ENCODE measurements at regions not wholly inside any gene's neighbourhood (a gene's known extent, or its start where the extent isn't known, plus 50 kb on each side); places are given as distances from the start of the nearest gene placed in this dataset.

DNA sequence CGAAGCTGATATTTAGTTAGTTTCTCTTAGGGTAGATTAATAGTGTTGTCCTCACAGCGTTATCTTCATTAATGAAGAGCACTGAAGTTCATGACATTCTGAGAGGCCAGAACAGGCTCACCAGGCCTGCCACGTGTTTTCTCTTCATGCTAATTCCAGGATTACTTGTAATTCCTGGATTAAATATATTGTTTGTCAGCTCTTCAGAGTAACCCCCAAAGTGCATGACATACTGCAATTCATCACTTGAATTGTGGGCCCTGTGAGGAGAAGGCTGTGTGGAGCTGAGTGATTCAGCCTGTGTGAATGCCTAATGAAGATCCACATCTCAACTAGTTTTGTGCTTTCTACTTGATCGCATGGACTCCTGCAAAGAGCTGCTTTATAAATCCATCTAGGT is 401.0 kb upstream of the ADAMTSL1 start:
- Mint-ChIP-seq H3K4me1 (ENCODE audit: low read depth) (no peaks in the 10 kb centered on the region), H3K27ac (no peak overlapping the region), H3K9me3 (peaks cover 3% of the 10 kb centered on the region), H3K27me3 (no peaks in the 10 kb centered on the region), H3K4me3 (no peak overlapping the region), H3K36me3 (ENCODE audit: low read depth) (no peaks in the 10 kb centered on the region)
- DNase-seq, result no peak

DNA sequence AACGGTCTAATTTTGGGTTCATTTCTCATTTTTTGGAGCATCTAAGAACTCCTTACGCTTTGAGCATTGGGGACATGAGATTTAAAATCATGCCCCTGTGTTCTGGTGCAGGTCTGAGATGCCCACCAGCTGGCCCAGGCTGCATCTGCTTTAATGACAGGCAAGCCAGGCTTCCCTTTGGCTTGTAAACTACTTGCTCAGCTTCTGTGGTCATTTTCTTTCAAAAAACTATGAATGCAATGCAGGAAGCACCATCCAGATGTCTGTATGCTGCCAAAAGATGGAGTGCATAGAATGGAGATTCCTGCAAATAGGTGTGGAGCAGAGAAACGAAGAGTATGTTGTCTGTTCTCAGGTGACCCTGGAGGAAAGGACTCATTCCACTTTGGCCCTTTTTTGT is 399.9 kb upstream of the ADAMTSL1 start:
- Mint-ChIP-seq H3K9me3 (peaks cover 3% of the 10 kb centered on the region), H3K4me1 (ENCODE audit: low read depth) (no peaks in the 10 kb centered on the region), H3K36me3 (ENCODE audit: low read depth) (no peaks in the 10 kb centered on the region), H3K27ac (no peak overlapping the region), H3K27me3 (no peaks in the 10 kb centered on the region), H3K4me3 (no peak overlapping the region)
- no peak for DNase-seq

DNA sequence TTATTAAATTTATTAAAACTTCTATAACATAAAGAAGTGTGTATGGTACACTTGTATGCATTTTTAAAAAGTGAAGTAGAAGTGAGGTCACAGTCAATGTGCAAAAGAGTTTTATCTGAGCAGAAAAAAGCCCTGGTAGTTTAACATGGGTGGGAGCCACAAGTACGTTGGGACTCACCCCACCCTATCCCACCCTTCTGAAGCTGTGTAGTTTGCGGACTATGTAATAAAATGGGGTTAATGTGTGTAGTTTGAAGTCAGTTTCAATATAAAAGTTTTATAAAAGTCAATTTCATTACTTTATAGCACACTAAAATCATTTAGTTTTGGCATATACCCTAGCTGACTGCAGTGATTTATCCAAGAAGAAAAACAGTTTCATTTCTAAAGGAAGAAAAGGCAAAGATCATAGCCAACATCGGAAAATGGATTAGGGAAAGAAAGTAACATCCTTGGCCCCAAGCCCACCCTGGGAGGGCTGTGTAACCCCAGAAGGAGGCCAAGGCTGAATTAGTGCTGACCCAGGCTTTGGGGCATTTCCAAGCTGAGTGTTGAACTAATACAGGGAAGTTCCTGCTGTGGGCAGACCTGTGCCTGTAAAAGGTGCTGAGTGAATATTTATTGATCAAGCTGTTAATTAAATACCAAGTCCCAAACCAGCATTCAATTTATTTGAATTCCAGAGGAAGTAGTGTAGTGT is 398.6 kb upstream of the ADAMTSL1 start:
- no peak for DNase-seq
- no peak overlapping the region for H3K4me3 Mint-ChIP-seq
- peaks cover 3% of the 10 kb centered on the region for H3K9me3 Mint-ChIP-seq
- no peaks in the 10 kb centered on the region for H3K27me3 Mint-ChIP-seq
- no peak overlapping the region for H3K27ac Mint-ChIP-seq
- H3K4me1 Mint-ChIP-seq (ENCODE audit: low read depth), result no peaks in the 10 kb centered on the region
- H3K36me3 Mint-ChIP-seq (ENCODE audit: low read depth), result no peaks in the 10 kb centered on the region

- Mint-ChIP-seq H3K27ac (no peak overlapping the region), H3K36me3 (ENCODE audit: low read depth) (no peaks in the 10 kb centered on the region), H3K4me1 (ENCODE audit: low read depth) (no peaks in the 10 kb centered on the region), H3K27me3 (no peaks in the 10 kb centered on the region), H3K4me3 (no peak overlapping the region), H3K9me3 (peaks cover 3% of the 10 kb centered on the region)
- DNase-seq, result no peak
These were observed 395.8 kb upstream of the ADAMTSL1 start for GRCh38 chr9:18077941-18078678.

- Mint-ChIP-seq H3K4me1 (ENCODE audit: low read depth) (no peaks in the 10 kb centered on the region), H3K36me3 (ENCODE audit: low read depth) (no peaks in the 10 kb centered on the region)
These were observed 381.8 kb upstream of the ADAMTSL1 start for GRCh38 chr9:18092138-18092537.

GRCh38 chr9:18106006-18106560 is 367.9 kb upstream of the ADAMTSL1 start:
- Mint-ChIP-seq H3K27me3 (no peaks in the 10 kb centered on the region), H3K9me3 (no peaks in the 10 kb centered on the region), H3K36me3 (ENCODE audit: low read depth) (no peaks in the 10 kb centered on the region), H3K4me1 (ENCODE audit: low read depth) (no peaks in the 10 kb centered on the region), H3K4me3 (no peak overlapping the region), H3K27ac (no peak overlapping the region)
- no peak for DNase-seq

More at GRCh38 chr9:18092138-18092537, 381.8 kb upstream of the ADAMTSL1 start:
- no peak overlapping the region for H3K4me3 Mint-ChIP-seq
- H3K9me3 Mint-ChIP-seq, result peaks cover 11% of the 10 kb centered on the region
- no peak for DNase-seq
- H3K27me3 Mint-ChIP-seq, result no peaks in the 10 kb centered on the region
- H3K27ac Mint-ChIP-seq, result no peak overlapping the region

- Mint-ChIP-seq H3K4me3 (no peak overlapping the region), H3K27me3 (no peaks in the 10 kb centered on the region), H3K27ac (no peak overlapping the region), H3K9me3 (peaks cover 4% of the 10 kb centered on the region), H3K36me3 (ENCODE audit: low read depth) (no peaks in the 10 kb centered on the region), H3K4me1 (ENCODE audit: low read depth) (no peaks in the 10 kb centered on the region)
- DNase-seq, result no peak
These were observed 364.3 kb upstream of the ADAMTSL1 start for GRCh38 chr9:18109675-18110074.

GRCh38 chr9:18111146-18111545 is 362.8 kb upstream of the ADAMTSL1 start:
- H3K27me3 Mint-ChIP-seq, result no peaks in the 10 kb centered on the region
- no peak for DNase-seq
- peaks cover 4% of the 10 kb centered on the region for H3K9me3 Mint-ChIP-seq
- H3K27ac Mint-ChIP-seq, result no peak overlapping the region
- no peak overlapping the region for H3K4me3 Mint-ChIP-seq
- no peaks in the 10 kb centered on the region for H3K4me1 Mint-ChIP-seq (ENCODE audit: low read depth)
- no peaks in the 10 kb centered on the region for H3K36me3 Mint-ChIP-seq (ENCODE audit: low read depth)

GRCh38 chr9:18114559-18115475 is 359.1 kb upstream of the ADAMTSL1 start:
- Mint-ChIP-seq H3K27ac (no peak overlapping the region), H3K4me1 (ENCODE audit: low read depth) (no peaks in the 10 kb centered on the region), H3K9me3 (peaks cover 4% of the 10 kb centered on the region), H3K4me3 (no peak overlapping the region), H3K36me3 (ENCODE audit: low read depth) (no peaks in the 10 kb centered on the region), H3K27me3 (no peaks in the 10 kb centered on the region)
- DNase-seq, result no peak

DNA sequence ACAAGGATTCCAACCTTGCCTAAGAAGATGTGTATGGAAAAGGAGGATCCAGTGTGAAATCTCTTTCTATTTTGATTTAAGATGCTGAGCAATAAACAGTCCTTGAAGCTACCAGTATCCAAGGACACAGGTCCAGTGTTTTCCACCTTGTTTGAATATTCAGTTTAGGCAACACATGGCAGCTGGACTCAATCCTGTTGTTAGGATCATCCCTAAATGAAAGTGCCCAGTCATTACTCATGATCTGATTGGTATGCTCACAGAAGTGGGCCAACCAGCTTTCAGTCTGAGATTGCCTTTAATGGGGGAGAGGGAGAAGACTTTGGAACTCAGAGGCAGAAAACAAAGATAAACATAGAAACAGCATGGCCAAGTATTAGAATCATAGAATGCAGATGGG is 355.7 kb upstream of the ADAMTSL1 start:
- Mint-ChIP-seq H3K4me3 (no peak overlapping the region), H3K36me3 (ENCODE audit: low read depth) (no peaks in the 10 kb centered on the region), H3K27ac (no peak overlapping the region), H3K4me1 (ENCODE audit: low read depth) (no peaks in the 10 kb centered on the region), H3K9me3 (peaks cover under 1% of the 10 kb centered on the region), H3K27me3 (no peaks in the 10 kb centered on the region)
- no peak for DNase-seq

GRCh38 chr9:18122171-18122570 is 351.8 kb upstream of the ADAMTSL1 start:
- Mint-ChIP-seq H3K27me3 (no peaks in the 10 kb centered on the region), H3K4me1 (ENCODE audit: low read depth) (no peaks in the 10 kb centered on the region), H3K27ac (no peak overlapping the region), H3K9me3 (peaks cover 4% of the 10 kb centered on the region), H3K36me3 (ENCODE audit: low read depth) (no peaks in the 10 kb centered on the region), H3K4me3 (no peak overlapping the region)
- no peak for DNase-seq

- Mint-ChIP-seq H3K36me3 (ENCODE audit: low read depth) (no peaks in the 10 kb centered on the region), H3K9me3 (peaks cover 4% of the 10 kb centered on the region), H3K27ac (no peak overlapping the region), H3K27me3 (no peaks in the 10 kb centered on the region), H3K4me3 (no peak overlapping the region), H3K4me1 (ENCODE audit: low read depth) (no peaks in the 10 kb centered on the region)
- no peak for DNase-seq
These were observed 349.2 kb upstream of the ADAMTSL1 start for GRCh38 chr9:18124760-18125159.

DNA sequence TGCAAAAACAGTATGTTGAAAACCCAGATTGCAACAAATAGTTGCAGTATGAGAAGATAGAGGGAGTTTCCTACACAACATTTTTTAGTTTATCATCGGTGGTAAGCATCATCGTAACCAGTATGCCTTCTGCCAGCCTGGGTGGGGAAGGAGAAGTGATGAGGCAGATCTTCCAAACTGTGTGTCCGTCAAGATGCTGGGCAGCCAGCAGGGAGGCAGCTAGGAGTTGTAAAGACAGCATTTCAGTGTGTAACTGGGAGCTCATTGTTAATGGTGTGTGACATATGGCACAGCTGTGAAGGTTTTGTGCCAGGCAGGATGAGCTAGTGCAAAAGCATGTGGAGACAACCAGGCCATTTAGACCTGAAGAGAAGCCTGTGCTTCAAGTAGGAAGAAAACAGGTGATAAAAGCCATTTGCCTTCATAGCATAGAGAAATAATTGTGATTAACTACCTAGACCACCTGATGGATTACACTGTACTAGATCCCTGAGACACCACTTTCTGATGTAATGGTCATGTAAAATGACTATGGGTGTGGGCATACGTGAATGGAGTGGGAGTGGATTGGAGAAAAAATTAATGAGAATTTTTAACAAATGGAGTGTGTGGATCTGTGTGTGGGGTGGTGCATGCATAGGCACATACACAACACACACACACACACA is 347.0 kb upstream of the ADAMTSL1 start:
- no peak overlapping the region for H3K4me3 Mint-ChIP-seq
- H3K27ac Mint-ChIP-seq, result no peak overlapping the region
- no peak for DNase-seq
- no peaks in the 10 kb centered on the region for H3K4me1 Mint-ChIP-seq (ENCODE audit: low read depth)
- no peaks in the 10 kb centered on the region for H3K27me3 Mint-ChIP-seq
- no peaks in the 10 kb centered on the region for H3K36me3 Mint-ChIP-seq (ENCODE audit: low read depth)
- H3K9me3 Mint-ChIP-seq, result peaks cover 4% of the 10 kb centered on the region

GRCh38 chr9:18127499-18127875 is 346.5 kb upstream of the ADAMTSL1 start:
- Mint-ChIP-seq H3K9me3 (peaks cover 4% of the 10 kb centered on the region), H3K4me3 (no peak overlapping the region), H3K36me3 (ENCODE audit: low read depth) (no peaks in the 10 kb centered on the region), H3K27ac (no peak overlapping the region), H3K4me1 (ENCODE audit: low read depth) (no peaks in the 10 kb centered on the region), H3K27me3 (no peaks in the 10 kb centered on the region)
- no peak for DNase-seq

Measured in activated T-cell treated with anti-CD3 and anti-CD28 coated beads, Interleukin-2, amount 50 U/mL, for 24 hours (primary cell).